Lower leg skin (tissue), 4 donors: ENCODE measurements at regions not wholly inside any gene's neighbourhood (a gene's known extent, or its start where the extent isn't known, plus 50 kb on each side); places are given as distances from the start of the nearest gene placed in this dataset.

ENCODE experiments used
- DNase-seq, 2 donors: peaks; one replicate each; pipeline ENCODE4 v3.0.0-alpha.2; 2019; ENCODE audit warnings: low spot score in 2 of 2
- H3K4me3 ChIP-seq: fragments of 200-600 bp; sonication (generic); 2 replicates; pipeline ENCODE4 v1.5.1; 2017; ENCODE audit warnings: mild to moderate bottlenecking, low read depth; ENCODE audit not compliant: poor library complexity, severe bottlenecking
- CTCF ChIP-seq, 3 donors: fragments of 450-650 bp; IDR thresholded peaks; one replicate each; pipeline ENCODE4 v1.5.1; 2016; ENCODE audit warnings: antibody characterized with exemption in 3 of 3, mild to moderate bottlenecking in 3 of 3, moderate library complexity in 2 of 3
- POLR2A ChIP-seq, 2 donors: fragments of 450-650 bp; IDR thresholded peaks; one replicate each; pipeline ENCODE4 v1.6.1; 2016 to 2017; ENCODE audit warnings: antibody characterized with exemption in 2 of 2, mild to moderate bottlenecking in 1 of 2, moderate library complexity in 1 of 2
- WGBS, 2 donors: methylation state at CpG; one replicate each; pipeline ENCODE4 v1.1.5; 2018; 5-methylcytosine and 5-hydroxymethylcytosine counted together
- intact Hi-C: fragments of 100-400 bp; cut with DNase I; formaldehyde crosslinking; loops from one replicate; pipeline ENCODE4 v1.15.0; 2023; ENCODE audit warnings: low total_unique reads

- no peak for DNase-seq
- intact Hi-C loops, result no loop called here
- 66 to 68% methylated on average over 10 of the region's 10 CpGs for WGBS, 2 donors
- TF ChIP-seq CTCF (IDR thresholded peaks at IDR 0.05), result no peak
- no peak for TF ChIP-seq POLR2A (IDR thresholded peaks at IDR 0.05)
- H3K4me3 ChIP-seq, result no peak overlapping the region
Measured at GRCh38 chr3:194935632-194936470, 250.2 kb downstream of the FAM43A start.

DNA sequence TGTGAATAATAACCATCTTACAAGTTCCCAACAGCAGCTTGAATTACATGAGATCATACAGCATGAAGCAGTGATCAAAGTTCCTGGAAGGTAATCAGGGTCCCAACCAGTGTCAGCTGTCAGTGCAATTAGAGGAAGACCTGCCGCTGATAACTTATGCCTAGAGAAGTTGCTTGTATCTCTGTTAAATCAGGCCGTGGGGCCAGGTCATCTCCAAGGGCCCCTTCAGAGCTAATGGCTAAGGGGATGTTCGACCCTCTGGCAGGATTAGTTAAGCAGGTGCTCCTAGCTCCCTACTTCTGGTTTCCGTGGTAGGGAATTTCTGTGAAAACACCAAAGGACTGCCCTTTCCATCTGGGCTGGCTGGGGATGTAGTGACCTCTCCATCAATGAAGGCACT is 251.0 kb downstream of the FAM43A start:
- WGBS, 2 donors, result 81 to 82% methylated on average over 4 of the region's 4 CpGs
- DNase-seq, result no peak
- no peak for TF ChIP-seq POLR2A (IDR thresholded peaks at IDR 0.05)
- TF ChIP-seq CTCF (IDR thresholded peaks at IDR 0.05), result no peak
- no peak overlapping the region for H3K4me3 ChIP-seq
- intact Hi-C loops, result no loop called here

- no peak for DNase-seq
- H3K4me3 ChIP-seq, result no peak overlapping the region
- intact Hi-C loops, result no loop called here
- no peak for TF ChIP-seq CTCF (IDR thresholded peaks at IDR 0.05)
- TF ChIP-seq POLR2A (IDR thresholded peaks at IDR 0.05), result no peak
- WGBS, 2 donors, result 82 to 93% methylated on average over 5 of the region's 5 CpGs
Measured at GRCh38 chr3:194937144-194937543, 251.5 kb downstream of the FAM43A start.

DNA sequence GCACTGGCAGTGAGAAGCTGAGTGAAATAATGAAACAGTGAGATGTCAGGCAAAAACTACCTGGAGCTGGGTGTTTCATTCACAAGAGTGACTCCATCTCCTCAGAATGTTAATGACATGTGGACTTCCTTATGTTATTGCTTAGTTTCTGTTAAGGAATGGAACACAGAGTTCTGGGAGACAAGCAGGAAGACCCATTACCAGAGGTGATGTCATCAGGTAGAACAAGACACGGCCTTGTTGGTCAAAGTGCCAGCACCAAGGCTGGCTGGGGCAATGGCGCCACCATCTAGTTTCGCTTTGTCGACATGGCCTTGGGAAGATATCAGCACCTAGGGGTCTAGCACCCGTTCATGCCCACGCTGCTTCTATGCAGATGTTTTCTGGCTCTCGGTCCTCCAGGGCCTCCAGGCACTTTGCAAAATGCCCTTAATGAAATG is 252.2 kb downstream of the FAM43A start:
- 94 to 95% methylated on average over 7 of the region's 7 CpGs for WGBS, 2 donors
- no peak for DNase-seq
- H3K4me3 ChIP-seq, result no peak overlapping the region
- intact Hi-C loops, result no loop called here
- TF ChIP-seq CTCF (IDR thresholded peaks at IDR 0.05) (no peak), POLR2A (IDR thresholded peaks at IDR 0.05) (no peak)

- TF ChIP-seq POLR2A (IDR thresholded peaks at IDR 0.05) (no peak), CTCF (IDR thresholded peaks at IDR 0.05) (no peak)
- WGBS, 2 donors, result 71 to 73% methylated on average over 7 to 8 of the region's 8 CpGs
- no peak overlapping the region for H3K4me3 ChIP-seq
- DNase-seq, result peak in 1 of 2 donors; percentile 50
- intact Hi-C loops, result no loop called here
Measured at GRCh38 chr3:194938845-194939531, 253.3 kb downstream of the FAM43A start.
